Suprapubic skin (tissue), 4 donors: ENCODE measurements at regions not wholly inside any gene's neighbourhood (a gene's known extent, or its start where the extent isn't known, plus 50 kb on each side); places are given as distances from the start of the nearest gene placed in this dataset.

ENCODE experiments used
- POLR2A ChIP-seq, 2 donors: fragments of 450-650 bp; IDR thresholded peaks; one replicate each; pipeline ENCODE4 v1.6.1; 2017; ENCODE audit warnings: antibody characterized with exemption in 2 of 2, mild to moderate bottlenecking in 2 of 2, moderate library complexity in 2 of 2
- POLR2AphosphoS5 ChIP-seq, 3 donors: sonication (generic); formaldehyde crosslinking; IDR thresholded peaks; one replicate each; pipeline ENCODE4 v1.6.1; 2017; ENCODE audit warnings: antibody characterized with exemption in 3 of 3
- TF ChIP-seq, protein P1 (sequence below), 2 donors: fragments of 200-600 bp in 1 of 2; fragments of 450-650 bp in 1 of 2; sonication (generic) in 1 of 2; IDR thresholded peaks; one replicate each; pipeline ENCODE4 v1.5.1; 2016 to 2019; ENCODE audit warnings: antibody characterized with exemption in 2 of 2, mild to moderate bottlenecking in 1 of 2, moderate library complexity in 1 of 2

DNA sequence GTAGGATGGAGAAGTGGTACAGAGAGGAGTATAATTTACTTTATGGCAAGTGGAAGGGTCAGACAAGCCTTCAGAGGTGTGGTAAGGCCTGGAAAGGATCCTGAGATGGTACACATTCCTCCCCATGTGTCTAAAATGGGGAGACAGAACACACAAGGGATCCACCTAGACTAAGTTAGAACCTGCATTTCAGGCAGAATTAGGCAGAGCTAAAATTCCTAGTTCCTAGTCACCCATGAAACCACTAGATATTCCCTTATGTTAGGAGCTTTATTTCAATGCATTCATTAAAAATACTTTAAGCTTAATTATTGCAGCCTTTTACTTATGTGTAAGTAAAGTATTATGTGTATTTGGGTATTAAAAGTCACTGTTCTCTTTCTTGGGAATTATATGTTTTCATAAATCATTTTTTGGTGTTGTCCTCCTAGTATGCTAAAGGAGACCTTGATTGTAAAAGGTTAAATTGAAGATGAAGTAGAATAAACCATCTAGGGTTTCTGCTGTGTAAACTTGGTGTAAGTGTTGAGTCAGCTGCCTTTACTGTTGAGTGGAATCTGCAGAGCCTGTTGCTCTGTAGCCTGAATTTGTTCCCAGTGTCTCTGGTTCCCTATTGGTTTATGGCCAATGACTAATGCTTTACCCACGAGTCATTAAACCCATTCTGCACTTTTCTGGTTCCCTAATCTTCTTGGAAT is 423.2 kb downstream of the ATP23 start:
- TF ChIP-seq, protein P1, sequence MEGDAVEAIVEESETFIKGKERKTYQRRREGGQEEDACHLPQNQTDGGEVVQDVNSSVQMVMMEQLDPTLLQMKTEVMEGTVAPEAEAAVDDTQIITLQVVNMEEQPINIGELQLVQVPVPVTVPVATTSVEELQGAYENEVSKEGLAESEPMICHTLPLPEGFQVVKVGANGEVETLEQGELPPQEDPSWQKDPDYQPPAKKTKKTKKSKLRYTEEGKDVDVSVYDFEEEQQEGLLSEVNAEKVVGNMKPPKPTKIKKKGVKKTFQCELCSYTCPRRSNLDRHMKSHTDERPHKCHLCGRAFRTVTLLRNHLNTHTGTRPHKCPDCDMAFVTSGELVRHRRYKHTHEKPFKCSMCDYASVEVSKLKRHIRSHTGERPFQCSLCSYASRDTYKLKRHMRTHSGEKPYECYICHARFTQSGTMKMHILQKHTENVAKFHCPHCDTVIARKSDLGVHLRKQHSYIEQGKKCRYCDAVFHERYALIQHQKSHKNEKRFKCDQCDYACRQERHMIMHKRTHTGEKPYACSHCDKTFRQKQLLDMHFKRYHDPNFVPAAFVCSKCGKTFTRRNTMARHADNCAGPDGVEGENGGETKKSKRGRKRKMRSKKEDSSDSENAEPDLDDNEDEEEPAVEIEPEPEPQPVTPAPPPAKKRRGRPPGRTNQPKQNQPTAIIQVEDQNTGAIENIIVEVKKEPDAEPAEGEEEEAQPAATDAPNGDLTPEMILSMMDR (IDR thresholded peaks at IDR 0.05): no peak
- TF ChIP-seq POLR2AphosphoS5 (IDR thresholded peaks at IDR 0.05): no peak
- no peak for TF ChIP-seq POLR2A (IDR thresholded peaks at IDR 0.05)
